Stimulated activated naive CD8-positive, alpha-beta T cell treated with anti-CD3 and anti-CD28 coated beads, Interleukin-15, Interleukin-2, amounts not matched to agents 100 U/mL and 50 U/mL, for 24 hours (primary cell): ENCODE measurements at regions not wholly inside any gene's neighbourhood (a gene's known extent, or its start where the extent isn't known, plus 50 kb on each side); places are given as distances from the start of the nearest gene placed in this dataset.

Experiments
- ATAC-seq: fragments of 150-1000 bp; cut with Tn5 transposase; one replicate; pipeline ENCODE4 v1.10.0; 2021
- DNase-seq: peaks from one replicate; pipeline ENCODE4 v3.0.0; 2021

GRCh38 chr3:24641628-24642027, 147.0 kb upstream of the THRB start:
- no peak for DNase-seq
- ATAC-seq, result no peak

GRCh38 chr3:24645047-24645446, 150.4 kb upstream of the THRB start:
- DNase-seq (no peak), ATAC-seq (no peak)

- ATAC-seq (no peak), DNase-seq (no peak)
These were observed 152.1 kb upstream of the THRB start for GRCh38 chr3:24646790-24647189.

GRCh38 chr3:24648063-24648462, 153.4 kb upstream of the THRB start:
- ATAC-seq, result no peak

GRCh38 chr3:24650839-24651238, 156.2 kb upstream of the THRB start:
- DNase-seq (no peak), ATAC-seq (no peak)

More at GRCh38 chr3:24648063-24648462, 153.4 kb upstream of the THRB start:
- DNase-seq, result no peak

- ATAC-seq (no peak), DNase-seq (no peak)
These were observed 163.3 kb upstream of the THRB start for GRCh38 chr3:24657870-24658510.

GRCh38 chr3:24661175-24661584, 166.5 kb upstream of the THRB start:
- no peak for ATAC-seq
- DNase-seq, result no peak

GRCh38 chr3:24662449-24663345, 168.0 kb upstream of the THRB start:
- DNase-seq, result no peak
- ATAC-seq, result no peak

GRCh38 chr3:24663406-24663805, 168.8 kb upstream of the THRB start:
- ATAC-seq (no peak), DNase-seq (no peak)

GRCh38 chr3:24668039-24668438, 173.4 kb upstream of the THRB start:
- no peak for DNase-seq
- ATAC-seq, result no peak

- no peak for ATAC-seq
- no peak for DNase-seq
These were observed 176.2 kb upstream of the THRB start for GRCh38 chr3:24670871-24671270.

- DNase-seq (no peak), ATAC-seq (no peak)
These were observed 178.9 kb upstream of the THRB start for GRCh38 chr3:24673596-24673995.

- ATAC-seq, result no peak
- no peak for DNase-seq
These were observed 179.6 kb upstream of the THRB start for GRCh38 chr3:24674261-24674660.

GRCh38 chr3:24678021-24678420, 183.4 kb upstream of the THRB start:
- DNase-seq (no peak), ATAC-seq (no peak)

GRCh38 chr3:24678421-24678865, 183.8 kb upstream of the THRB start:
- peak; percentile 89 for ATAC-seq
- peak; percentile 35 for DNase-seq

GRCh38 chr3:24679429-24679828, 184.8 kb upstream of the THRB start:
- ATAC-seq, result no peak
- DNase-seq, result no peak

GRCh38 chr3:24680214-24680967, 185.7 kb upstream of the THRB start:
- ATAC-seq (peak; percentile 35), DNase-seq (peak; percentile 72)

- no peak for ATAC-seq
- no peak for DNase-seq
These were observed 187.5 kb upstream of the THRB start for GRCh38 chr3:24682141-24682547.

GRCh38 chr3:24683090-24683489, 188.4 kb upstream of the THRB start:
- DNase-seq (no peak), ATAC-seq (no peak)

GRCh38 chr3:24683633-24684384, 189.2 kb upstream of the THRB start:
- ATAC-seq, result no peak
- no peak for DNase-seq

GRCh38 chr3:24684506-24685023, 189.9 kb upstream of the THRB start:
- DNase-seq (no peak), ATAC-seq (no peak)

- ATAC-seq, result peak; percentile 72
- peak; percentile 13 for DNase-seq
These were observed 192.2 kb upstream of the THRB start for GRCh38 chr3:24686808-24687207.
